A549 (cell line): ENCODE measurements at regions not wholly inside any gene's neighbourhood (a gene's known extent, or its start where the extent isn't known, plus 50 kb on each side); places are given as distances from the start of the nearest gene placed in this dataset.

Experiments used
- CTCF ChIP-seq: fragments of >200 bp; sonication (Bioruptor Twin); formaldehyde crosslinking; IDR thresholded peaks from 3 replicates; pipeline ENCODE4 v1.5.1; 2016
- MAFK ChIP-seq: fragments of 450-650 bp; IDR thresholded peaks from 2 replicates; pipeline ENCODE4 v1.6.1; 2014; ENCODE audit not compliant: partially characterized antibody
- MAX ChIP-seq: IDR thresholded peaks from 2 replicates; pipeline ENCODE4 v1.6.1; 2012
- NPAS2 ChIP-seq: fragments of 250-450 bp; sonication (Bioruptor Pico); IDR thresholded peaks from 2 replicates; pipeline ENCODE4 v1.8.0; 2022; ENCODE audit warnings: mild to moderate bottlenecking, moderate library complexity, borderline replicate concordance
- POLR2A ChIP-seq: IDR thresholded peaks from 2 replicates; pipeline ENCODE4 v1.6.1; 2012; ENCODE audit warnings: mild to moderate bottlenecking, low read length
- REST ChIP-seq: fragments of 200-600 bp; sonication (generic); IDR thresholded peaks from 2 replicates; pipeline ENCODE4 v1.6.1; 2016; ENCODE audit warnings: antibody characterized with exemption, mild to moderate bottlenecking, moderate library complexity

GRCh38 chr7:116324582-116324981 is 114.2 kb downstream of the TES start:
- TF ChIP-seq POLR2A, result no peak
- no peak for TF ChIP-seq NPAS2 (CRISPR knock-in tag)
- TF ChIP-seq MAFK, result no peak
- no peak for TF ChIP-seq MAX
- TF ChIP-seq CTCF, result no peak
- no peak for TF ChIP-seq REST
